WTC11 (cell line): ENCODE measurements at regions not wholly inside any gene's neighbourhood (a gene's known extent, or its start where the extent isn't known, plus 50 kb on each side); places are given as distances from the start of the nearest gene placed in this dataset.

Experiments used
- ATAC-seq: fragments of 200-7000 bp; cut with Tn5 transposase; 2 replicates; pipeline ENCODE4 v1.10.0; 2021; ENCODE audit warnings: mild to moderate bottlenecking, moderate library complexity
- CTCF ChIA-PET: fragments of 300-600 bp; sonication (Branson Sonifier 250); formaldehyde crosslinking; loops from one replicate; lab custom pipeline; 2021; ENCODE audit warnings: antibody characterized with exemption; lab: Charles Lee
- POLR2A ChIA-PET: fragments of 350-600 bp; sonication (Branson Sonifier 250); formaldehyde crosslinking; loops from one replicate; lab custom pipeline; 2021; ENCODE audit warnings: antibody characterized with exemption; lab: Charles Lee
- DNase-seq: peaks from one replicate; pipeline ENCODE4 v3.0.0; 2021; ENCODE audit warnings: low spot score
- H3K27ac Mint-ChIP-seq: 2 replicates; pipeline ENCODE4 v1.8.0; 2021; ENCODE audit warnings: mixed read lengths
- H3K27me3 Mint-ChIP-seq: 2 replicates; pipeline ENCODE4 v1.8.0; 2021; ENCODE audit warnings: low read depth, mild to moderate bottlenecking, moderate library complexity, mixed read lengths
- H3K36me3 Mint-ChIP-seq: 2 replicates; pipeline ENCODE4 v1.8.0; 2021; ENCODE audit warnings: mixed read lengths
- H3K4me1 Mint-ChIP-seq: 2 replicates; pipeline ENCODE4 v1.8.0; 2022; ENCODE audit warnings: mixed read lengths
- H3K4me3 Mint-ChIP-seq: 2 replicates; pipeline ENCODE4 v1.8.0; 2021; ENCODE audit warnings: mild to moderate bottlenecking, moderate library complexity, mixed read lengths
- H3K9me3 Mint-ChIP-seq: 2 replicates; pipeline ENCODE4 v1.8.0; 2021; ENCODE audit warnings: mixed read lengths
- ATF1 ChIP-seq: sonication (generic); formaldehyde crosslinking; IDR thresholded peaks from 2 replicates; pipeline ENCODE4 v1.8.1; 2023; ENCODE audit warnings: mild to moderate bottlenecking, moderate library complexity, missing genetic modification reagents
- ATF6 ChIP-seq: sonication (generic); formaldehyde crosslinking; IDR thresholded peaks from 2 replicates; pipeline ENCODE4 v1.8.1; 2023; ENCODE audit warnings: mild to moderate bottlenecking, missing genetic modification reagents
- CBFB ChIP-seq: sonication (generic); formaldehyde crosslinking; IDR thresholded peaks from 2 replicates; pipeline ENCODE4 v1.8.1; 2022; ENCODE audit warnings: mild to moderate bottlenecking, low read depth, missing genetic modification reagents
- CREB1 ChIP-seq: sonication (generic); formaldehyde crosslinking; IDR thresholded peaks from 2 replicates; pipeline ENCODE4 v1.8.0; 2023; ENCODE audit warnings: mild to moderate bottlenecking, missing genetic modification reagents
- CREM ChIP-seq: sonication (generic); formaldehyde crosslinking; IDR thresholded peaks from 2 replicates; pipeline ENCODE4 v1.8.1; 2022; ENCODE audit warnings: mild to moderate bottlenecking, missing genetic modification reagents, moderate library complexity
- CTCF ChIP-seq: fragments of 200-600 bp; IDR thresholded peaks from 2 replicates; pipeline ENCODE4 v1.8.0; 2022; ENCODE audit warnings: antibody characterized with exemption
- E2F4 ChIP-seq: sonication (generic); formaldehyde crosslinking; IDR thresholded peaks from 2 replicates; pipeline ENCODE4 v1.8.1; 2022; ENCODE audit warnings: low read depth, mild to moderate bottlenecking, moderate library complexity, missing genetic modification reagents, borderline replicate concordance
- FOXJ3 ChIP-seq: sonication (generic); formaldehyde crosslinking; IDR thresholded peaks from 2 replicates; pipeline ENCODE4 v1.9.0; 2021; ENCODE audit warnings: missing genetic modification reagents, mild to moderate bottlenecking, borderline replicate concordance
- FOXP4 ChIP-seq: sonication (generic); formaldehyde crosslinking; IDR thresholded peaks from 2 replicates; pipeline ENCODE4 v1.8.0; 2022; ENCODE audit warnings: mild to moderate bottlenecking, missing genetic modification reagents
- HMGXB4 ChIP-seq: sonication (generic); formaldehyde crosslinking; IDR thresholded peaks from 2 replicates; pipeline ENCODE4 v1.8.1; 2023; ENCODE audit warnings: mild to moderate bottlenecking, moderate library complexity, missing genetic modification reagents
- MYBL2 ChIP-seq: sonication (generic); formaldehyde crosslinking; IDR thresholded peaks from 2 replicates; pipeline ENCODE4 v1.8.1; 2023; ENCODE audit warnings: mild to moderate bottlenecking, moderate library complexity, missing genetic modification reagents
- NFATC4 ChIP-seq: fragments of 250-450 bp; sonication (Bioruptor Pico); IDR thresholded peaks from 2 replicates; pipeline ENCODE4 v1.9.0; 2021; ENCODE audit warnings: mild to moderate bottlenecking
- NR1H2 ChIP-seq: sonication (generic); formaldehyde crosslinking; IDR thresholded peaks from 2 replicates; pipeline ENCODE4 v1.9.0; 2021; ENCODE audit warnings: mild to moderate bottlenecking, moderate library complexity, missing genetic modification reagents
- OVOL2 ChIP-seq: fragments of 250-450 bp; sonication (Bioruptor Pico); IDR thresholded peaks from 2 replicates; pipeline ENCODE4 v1.9.0; 2021; ENCODE audit warnings: mild to moderate bottlenecking, borderline replicate concordance
- TCF7 ChIP-seq: sonication (generic); formaldehyde crosslinking; IDR thresholded peaks from 2 replicates; pipeline ENCODE4 v1.8.0; 2022; ENCODE audit warnings: mild to moderate bottlenecking, low read depth, missing genetic modification reagents, moderate library complexity
- ZNF263 ChIP-seq: sonication (generic); formaldehyde crosslinking; IDR thresholded peaks from 2 replicates; pipeline ENCODE4 v1.8.1; 2022; ENCODE audit warnings: low read depth, mild to moderate bottlenecking, moderate library complexity, missing genetic modification reagents
- ZNF416 ChIP-seq: fragments of 250-450 bp; sonication (Bioruptor Pico); IDR thresholded peaks from 2 replicates; pipeline ENCODE4 v1.9.0; 2021; ENCODE audit warnings: mild to moderate bottlenecking, inconsistent platforms
- ZNF512 ChIP-seq: sonication (generic); formaldehyde crosslinking; IDR thresholded peaks from 2 replicates; pipeline ENCODE4 v1.8.1; 2022; ENCODE audit warnings: missing genetic modification reagents, borderline replicate concordance

- ATAC-seq (no peak), DNase-seq (no peak)
- Mint-ChIP-seq H3K27ac (no peak overlapping the region), H3K36me3 (no peaks in the 10 kb centered on the region), H3K4me1 (no peaks in the 10 kb centered on the region), H3K4me3 (no peak overlapping the region), H3K27me3 (no peaks in the 10 kb centered on the region), H3K9me3 (no peaks in the 10 kb centered on the region)
- POLR2A ChIA-PET, result no interaction called here
- no peak for TF ChIP-seq FOXJ3 (CRISPR knock-in tag)
- no peak for TF ChIP-seq ZNF263 (CRISPR knock-in tag)
- no peak for TF ChIP-seq CREM (CRISPR knock-in tag)
- no peak for TF ChIP-seq HMGXB4 (CRISPR knock-in tag)
- TF ChIP-seq FOXP4 (CRISPR knock-in tag), result no peak
- no peak for TF ChIP-seq NFATC4 (CRISPR knock-in tag)
- TF ChIP-seq NR1H2 (CRISPR knock-in tag), result no peak
- TF ChIP-seq ZNF416 (CRISPR knock-in tag), result no peak
- no peak for TF ChIP-seq TCF7 (CRISPR knock-in tag)
- no peak for TF ChIP-seq CREB1 (CRISPR knock-in tag)
- TF ChIP-seq E2F4 (CRISPR knock-in tag), result no peak
- TF ChIP-seq ATF1 (CRISPR knock-in tag), result no peak
- TF ChIP-seq CBFB (CRISPR knock-in tag), result no peak
- no peak for TF ChIP-seq OVOL2 (CRISPR knock-in tag)
- no peak for TF ChIP-seq ZNF512 (CRISPR knock-in tag)
- TF ChIP-seq ATF6 (CRISPR knock-in tag), result no peak
- TF ChIP-seq MYBL2 (CRISPR knock-in tag), result no peak
- TF ChIP-seq CTCF, result no peak
- CTCF ChIA-PET, result interaction anchor here (0.8 kb wide), 1 partner anchor 8 kb away, joined by 3 read pairs; no protein-coding TSS in a partner anchor
Measured at GRCh38 chr5:103461243-103461642, 101.3 kb downstream of the NUDT12 start.
